Bronchial epithelial cell (primary cell): ENCODE measurements at regions not wholly inside any gene's neighbourhood (a gene's known extent, or its start where the extent isn't known, plus 50 kb on each side); places are given as distances from the start of the nearest gene placed in this dataset.
"Not testable (repeated sequence)": the region's sequence is repeated elsewhere in the genome, so short reads cannot be mapped to it uniquely, and the experiment has no call there.

Experiments used
- DNase-seq: peaks from one replicate; pipeline ENCODE4 v3.0.0-alpha.2; 2010; ENCODE audit warnings: low read depth
- FAIRE-seq: peaks from 2 replicates; lab custom pipeline; 2011; peaks lifted over from hg19 to GRCh38; lab: Jason Lieb, UNC
- H3K27me3 ChIP-seq: 2 replicates; pipeline ENCODE4 v1.5.1; 2011; ENCODE audit warnings: low read length; ENCODE audit not compliant: control insufficient read depth, insufficient read depth
- H3K36me3 ChIP-seq: 2 replicates; pipeline ENCODE4 v1.5.1; 2011; ENCODE audit warnings: low read length; ENCODE audit not compliant: control insufficient read depth, insufficient read depth
- H3K4me3 ChIP-seq: 2 replicates; pipeline ENCODE4 v1.5.1; 2011; ENCODE audit warnings: mild to moderate bottlenecking, low read depth, low read length, control low read depth
- CTCF ChIP-seq: IDR thresholded peaks from 2 replicates; pipeline ENCODE4 v1.5.1; 2011; ENCODE audit warnings: mild to moderate bottlenecking, moderate library complexity, low read length, control low read depth, inconsistent platforms; ENCODE audit not compliant: insufficient read depth, severe bottlenecking

GRCh38 chr4:53840643-53841042, 223.8 kb downstream of the CHIC2 start:
- Histone ChIP-seq H3K27me3 (no peaks in the 10 kb centered on the region), H3K36me3 (no peaks in the 10 kb centered on the region), H3K4me3 (no peak overlapping the region)
- peak; percentile 59 for DNase-seq
- no peak for FAIRE-seq
- TF ChIP-seq CTCF = no peak

GRCh38 chr4:53833302-53834003, 231.0 kb downstream of the CHIC2 start:
- DNase-seq, H3K4me3 ChIP-seq, FAIRE-seq: not testable (repeated sequence)

GRCh38 chr4:53832549-53832948, 231.9 kb downstream of the CHIC2 start:
- Histone ChIP-seq H3K4me3 (no peak overlapping the region), H3K36me3 (no peaks in the 10 kb centered on the region), H3K27me3 (no peaks in the 10 kb centered on the region)
- FAIRE-seq (no peak), DNase-seq (no peak)
- no peak for TF ChIP-seq CTCF

More at GRCh38 chr4:53833302-53834003, 231.0 kb downstream of the CHIC2 start:
- H3K36me3 ChIP-seq, H3K27me3 ChIP-seq: not testable (repeated sequence)

- Histone ChIP-seq H3K27me3 (no peaks in the 10 kb centered on the region), H3K4me3 (no peak overlapping the region), H3K36me3 (no peaks in the 10 kb centered on the region)
- no peak for DNase-seq
- TF ChIP-seq CTCF = no peak
- FAIRE-seq = peak; percentile 28
Measured at GRCh38 chr4:53830511-53830910, 233.9 kb downstream of the CHIC2 start.

- no peaks in the 10 kb centered on the region for H3K36me3 ChIP-seq
- FAIRE-seq (no peak), DNase-seq (no peak)
- no peak for TF ChIP-seq CTCF
- H3K4me3 ChIP-seq = no peak overlapping the region
- H3K27me3 ChIP-seq = no peaks in the 10 kb centered on the region
Measured at GRCh38 chr4:53821179-53821851, 230.0 kb upstream of the LNX1 start.

GRCh38 chr4:53818104-53818503, 226.8 kb upstream of the LNX1 start:
- DNase-seq = no peak
- TF ChIP-seq CTCF = no peak
- H3K4me3 ChIP-seq = no peak overlapping the region
- no peak for FAIRE-seq
- no peaks in the 10 kb centered on the region for H3K27me3 ChIP-seq
- no peaks in the 10 kb centered on the region for H3K36me3 ChIP-seq
